HEK293 (cell line): ENCODE measurements at regions not wholly inside any gene's neighbourhood (a gene's known extent, or its start where the extent isn't known, plus 50 kb on each side); places are given as distances from the start of the nearest gene placed in this dataset.

Source experiments
- HOXA7 ChIP-seq: sonication (generic); formaldehyde crosslinking; IDR thresholded peaks from 2 replicates; pipeline ENCODE4 v1.8.1; 2022; ENCODE audit warnings: missing genetic modification reagents, borderline replicate concordance
- PATZ1 ChIP-seq: fragments of 450-650 bp; formaldehyde crosslinking; IDR thresholded peaks from 2 replicates; pipeline ENCODE4 v1.5.1; 2016; ENCODE audit warnings: missing biosample characterization, missing genetic modification characterization
- ZNF324 ChIP-seq: fragments of 450-650 bp; formaldehyde crosslinking; IDR thresholded peaks from 2 replicates; pipeline ENCODE4 v1.5.1; 2016; ENCODE audit warnings: missing biosample characterization, missing genetic modification characterization
- ZNF654 ChIP-seq: fragments of 450-650 bp; formaldehyde crosslinking; IDR thresholded peaks from 2 replicates; pipeline ENCODE4 v1.5.1; 2016; ENCODE audit warnings: low read depth, missing biosample characterization, missing genetic modification characterization
- ZNF670 ChIP-seq: fragments of 450-650 bp; formaldehyde crosslinking; IDR thresholded peaks from 2 replicates; pipeline ENCODE4 v1.5.1; 2016; ENCODE audit warnings: missing biosample characterization, missing genetic modification characterization, low read depth
- ZNF777 ChIP-seq: fragments of 450-650 bp; formaldehyde crosslinking; IDR thresholded peaks from 2 replicates; pipeline ENCODE4 v1.5.1; 2017; ENCODE audit warnings: missing biosample characterization, missing genetic modification characterization, borderline replicate concordance

- no peak for TF ChIP-seq ZNF324 (tag by site-specific recombination)
- TF ChIP-seq ZNF777: no peak
- TF ChIP-seq ZNF654: no peak
- TF ChIP-seq PATZ1 (tag by site-specific recombination): no peak
- TF ChIP-seq ZNF670: no peak
- no peak for TF ChIP-seq HOXA7
Observed at GRCh38 chr1:218546314-218546713, 201.2 kb downstream of the TGFB2 start.
